Gastroesophageal sphincter (tissue), 4 donors: ENCODE measurements at regions not wholly inside any gene's neighbourhood (a gene's known extent, or its start where the extent isn't known, plus 50 kb on each side); places are given as distances from the start of the nearest gene placed in this dataset.

Experiments
- ATAC-seq: fragments of 150-250 bp; one replicate; pipeline ENCODE4 v1.9.1; 2016; ENCODE audit warnings: mild to moderate bottlenecking, moderate library complexity
- H3K27ac ChIP-seq, 4 donors: fragments of 200-600 bp; sonication (generic) in 3 of 4; 1 replicate in 3 of 4; 2 replicates in 1 of 4; pipeline ENCODE4 v1.5.1; 2016 to 2019
- H3K27me3 ChIP-seq: fragments of 200-600 bp; sonication (generic); one replicate; pipeline ENCODE4 v1.5.1; 2019
- H3K36me3 ChIP-seq, 2 donors: fragments of 200-600 bp; sonication (generic); one replicate each; pipeline ENCODE4 v1.5.1; 2019; ENCODE audit warnings: control low read depth in 1 of 2
- H3K4me1 ChIP-seq, 3 donors: fragments of 200-600 bp; sonication (generic); 1 replicate in 2 of 3; 2 replicates in 1 of 3; pipeline ENCODE4 v1.5.1; 2016 to 2019; ENCODE audit warnings: control low read depth in 2 of 3
- H3K4me3 ChIP-seq, 2 donors: fragments of 200-600 bp; sonication (generic); one replicate each; pipeline ENCODE4 v1.5.1; 2019; ENCODE audit warnings: mild to moderate bottlenecking in 1 of 2, moderate library complexity in 1 of 2
- H3K9me3 ChIP-seq, 3 donors: fragments of 200-600 bp; sonication (generic); one replicate each; pipeline ENCODE4 v1.5.1; 2017 to 2019; ENCODE audit warnings: control low read depth in 2 of 3
- CTCF ChIP-seq, 4 experiments: fragments of 200-600 bp in 2 of 4; fragments of 450-650 bp in 2 of 4; sonication (generic) in 1 of 4; IDR thresholded peaks; one replicate each; pipeline ENCODE4 v1.5.1; 2017 to 2019; ENCODE audit warnings: antibody characterized with exemption in 4 of 4, mild to moderate bottlenecking in 2 of 4, moderate library complexity in 2 of 4
- EP300 ChIP-seq: sonication (generic); formaldehyde crosslinking; IDR thresholded peaks from one replicate; pipeline ENCODE4 v1.6.1; 2017; ENCODE audit warnings: antibody characterized with exemption, mild to moderate bottlenecking
- POLR2A ChIP-seq, 2 donors: fragments of 450-650 bp; IDR thresholded peaks; one replicate each; pipeline ENCODE4 v1.6.1; 2017; ENCODE audit warnings: antibody characterized with exemption in 2 of 2, mild to moderate bottlenecking in 2 of 2, moderate library complexity in 1 of 2
- POLR2AphosphoS5 ChIP-seq: sonication (generic); formaldehyde crosslinking; IDR thresholded peaks from one replicate; pipeline ENCODE4 v1.6.1; 2017; ENCODE audit warnings: antibody characterized with exemption
- WGBS, 2 donors: methylation state at CpG; one replicate each; pipeline ENCODE4 v1.1.5; 2018; ENCODE audit warnings: low coverage in 1 of 2; 5-methylcytosine and 5-hydroxymethylcytosine counted together

GRCh38 chr20:12223057-12223456 is 305.4 kb downstream of the BTBD3 start:
- 56 to 59% methylated on average over 2 of the region's 2 CpGs for WGBS, 2 donors
- no peaks in the 10 kb centered on the region for H3K27me3 ChIP-seq
- TF ChIP-seq POLR2A (IDR thresholded peaks at IDR 0.05) (no peak), EP300 (no peak), CTCF (IDR thresholded peaks at IDR 0.05) (no peak), POLR2AphosphoS5 (no peak)
- no peak for ATAC-seq
- H3K27ac ChIP-seq, result no peak overlapping the region
- no peaks in the 10 kb centered on the region for H3K9me3 ChIP-seq
- no peaks in the 10 kb centered on the region for H3K36me3 ChIP-seq
- H3K4me3 ChIP-seq, result no peak overlapping the region
- H3K4me1 ChIP-seq, result no peaks in the 10 kb centered on the region

GRCh38 chr20:12225898-12226297 is 308.2 kb downstream of the BTBD3 start:
- no peaks in the 10 kb centered on the region for H3K36me3 ChIP-seq
- no peak for TF ChIP-seq EP300
- TF ChIP-seq POLR2A (IDR thresholded peaks at IDR 0.05), result no peak
- TF ChIP-seq POLR2AphosphoS5, result no peak
- no peak for TF ChIP-seq CTCF (IDR thresholded peaks at IDR 0.05)

GRCh38 chr20:12229891-12230290 is 312.2 kb downstream of the BTBD3 start:
- Histone ChIP-seq H3K36me3 (no peaks in the 10 kb centered on the region), H3K4me3 (no peak overlapping the region), H3K27me3 (no peaks in the 10 kb centered on the region), H3K27ac (no peak overlapping the region), H3K9me3 (no peaks in the 10 kb centered on the region), H3K4me1 (no peaks in the 10 kb centered on the region)
- ATAC-seq, result no peak
- no peak for TF ChIP-seq CTCF (IDR thresholded peaks at IDR 0.05)
- TF ChIP-seq EP300, result no peak
- no peak for TF ChIP-seq POLR2AphosphoS5
- TF ChIP-seq POLR2A (IDR thresholded peaks at IDR 0.05), result no peak

More at GRCh38 chr20:12225898-12226297, 308.2 kb downstream of the BTBD3 start:
- no peak overlapping the region for H3K27ac ChIP-seq
- H3K9me3 ChIP-seq, result no peaks in the 10 kb centered on the region
- no peak overlapping the region for H3K4me3 ChIP-seq
- WGBS, 2 donors, result 100% methylated on average over 1 of the region's 1 CpG
- H3K27me3 ChIP-seq, result no peaks in the 10 kb centered on the region
- ATAC-seq, result no peak
- no peaks in the 10 kb centered on the region for H3K4me1 ChIP-seq

- Histone ChIP-seq H3K9me3 (no peaks in the 10 kb centered on the region), H3K4me1 (peaks cover 0 to 3% (median 0%) of the 10 kb centered on the region in 3 donors), H3K27ac (no peak overlapping the region), H3K27me3 (no peaks in the 10 kb centered on the region), H3K4me3 (no peak overlapping the region), H3K36me3 (no peaks in the 10 kb centered on the region)
- TF ChIP-seq POLR2AphosphoS5 (peak; percentile 46), EP300 (no peak), POLR2A (IDR thresholded peaks at IDR 0.05) (no peak), CTCF (IDR thresholded peaks at IDR 0.05) (no peak)
- 32 to 52% methylated on average over 3 to 4 of the region's 6 CpGs for WGBS, 2 donors
- ATAC-seq, result no peak
These were observed 320.1 kb downstream of the BTBD3 start for GRCh38 chr20:12237772-12238171.

- no peak for ATAC-seq
- no peaks in the 10 kb centered on the region for H3K9me3 ChIP-seq
- no peaks in the 10 kb centered on the region for H3K27me3 ChIP-seq
- no peak overlapping the region for H3K27ac ChIP-seq
- H3K4me3 ChIP-seq, result no peak overlapping the region
- H3K4me1 ChIP-seq, result peaks cover 0 to 3% (median 0%) of the 10 kb centered on the region in 3 donors
- TF ChIP-seq EP300, result no peak
- no peak for TF ChIP-seq POLR2AphosphoS5
- TF ChIP-seq CTCF (IDR thresholded peaks at IDR 0.05), result no peak
- TF ChIP-seq POLR2A (IDR thresholded peaks at IDR 0.05), result no peak
- WGBS, 2 donors, result 42 to 44% methylated on average over 3 of the region's 3 CpGs
- H3K36me3 ChIP-seq, result no peaks in the 10 kb centered on the region
These were observed 323.4 kb downstream of the BTBD3 start for GRCh38 chr20:12241065-12241464.
